GM21619 (cell line): ENCODE measurements at regions not wholly inside any gene's neighbourhood (a gene's known extent, or its start where the extent isn't known, plus 50 kb on each side); places are given as distances from the start of the nearest gene placed in this dataset.
"Not testable (repeated sequence)": the region's sequence is repeated elsewhere in the genome, so short reads cannot be mapped to it uniquely, and the experiment has no call there.

Experiments
- ATAC-seq: cut with Tn5 transposase; IDR thresholded peaks from one replicate; pipeline ENCODE4 v1.9.1; 2021; ENCODE audit not compliant: unreplicated experiment

DNA sequence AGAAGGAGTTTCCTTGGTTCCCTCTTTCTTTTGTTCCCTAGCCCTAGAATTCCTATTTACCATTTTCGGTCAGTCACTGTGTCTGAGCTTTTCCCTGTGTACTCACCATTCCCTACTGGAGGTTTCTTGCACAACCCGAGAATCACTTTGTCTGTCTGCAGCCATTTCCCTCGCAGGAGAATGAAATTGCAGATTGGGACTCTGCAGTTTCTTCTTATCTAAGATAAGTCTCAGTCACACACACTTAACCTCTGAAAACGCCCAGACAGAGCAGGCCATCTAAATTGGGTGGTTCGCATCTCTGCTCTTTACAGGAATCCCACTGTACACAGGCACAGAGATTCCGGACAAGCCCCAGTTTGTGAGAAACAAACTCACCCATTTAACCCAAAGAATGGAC lies 58.6 kb upstream of the CNTNAP2 start:
- ATAC-seq, result no peak

DNA sequence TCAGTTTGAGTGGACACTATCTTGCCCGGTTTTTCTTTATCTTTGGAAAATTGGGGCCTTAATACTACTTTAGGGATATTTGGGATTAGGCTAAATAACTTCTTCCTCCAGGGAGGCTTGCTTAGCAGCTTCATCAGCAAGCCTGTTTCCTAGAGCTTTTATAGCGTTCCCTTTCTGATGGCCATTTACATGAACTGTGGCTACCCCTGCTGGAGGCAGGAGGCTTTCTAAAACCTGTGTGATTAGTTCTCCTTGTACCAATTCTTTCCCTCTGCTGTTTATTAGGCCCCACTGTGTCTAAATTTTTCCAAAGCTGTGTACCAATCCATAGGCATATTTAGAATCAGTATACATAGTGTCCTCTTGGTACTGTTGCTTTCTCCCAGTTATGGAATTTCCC lies 61.7 kb upstream of the CNTNAP2 start:
- no peak for ATAC-seq

DNA sequence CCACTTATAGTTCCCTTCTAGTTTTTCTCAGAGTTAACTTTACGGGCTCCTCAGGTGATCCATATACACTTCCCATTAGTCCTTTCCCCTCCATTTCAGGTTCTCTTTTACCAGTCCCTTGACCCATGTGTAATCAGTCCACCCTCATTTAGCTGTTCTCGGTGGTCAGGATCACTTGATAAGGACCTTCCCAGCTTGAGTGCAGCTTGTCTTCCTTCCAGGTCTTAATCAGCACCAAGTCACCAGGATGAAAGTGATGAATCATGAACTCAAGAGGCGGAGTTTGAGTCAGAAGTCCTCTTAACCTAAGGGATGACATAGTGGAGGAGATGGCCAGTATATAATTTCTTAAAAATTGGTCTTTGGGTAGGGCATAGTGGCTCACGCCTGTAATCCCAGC lies 63.1 kb upstream of the CNTNAP2 start:
- ATAC-seq, result no peak

DNA sequence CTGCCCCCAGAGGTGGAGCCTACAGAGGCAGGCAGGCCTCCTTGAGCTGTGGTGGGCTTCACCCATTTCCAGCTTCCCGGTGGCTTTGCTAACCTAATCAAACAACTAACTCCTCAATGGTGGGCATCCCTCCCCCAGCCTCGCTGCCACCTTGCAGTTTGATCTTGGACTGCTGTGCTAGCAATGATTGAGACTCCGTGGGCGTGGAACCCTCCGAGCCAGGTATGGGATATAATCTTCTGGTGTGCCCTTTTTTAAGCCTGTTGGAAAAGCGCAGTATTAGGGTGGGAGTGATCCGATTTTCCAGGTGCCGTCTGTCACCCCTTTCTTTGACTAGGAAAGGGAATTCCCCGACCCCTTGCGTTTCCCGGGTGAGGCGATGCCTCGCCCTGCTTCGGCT lies 73.3 kb upstream of the CNTNAP2 start:
- not testable (repeated sequence) for ATAC-seq

- no peak for ATAC-seq
Measured at GRCh38 chr7:146028251-146028750, 88.3 kb upstream of the CNTNAP2 start.

DNA sequence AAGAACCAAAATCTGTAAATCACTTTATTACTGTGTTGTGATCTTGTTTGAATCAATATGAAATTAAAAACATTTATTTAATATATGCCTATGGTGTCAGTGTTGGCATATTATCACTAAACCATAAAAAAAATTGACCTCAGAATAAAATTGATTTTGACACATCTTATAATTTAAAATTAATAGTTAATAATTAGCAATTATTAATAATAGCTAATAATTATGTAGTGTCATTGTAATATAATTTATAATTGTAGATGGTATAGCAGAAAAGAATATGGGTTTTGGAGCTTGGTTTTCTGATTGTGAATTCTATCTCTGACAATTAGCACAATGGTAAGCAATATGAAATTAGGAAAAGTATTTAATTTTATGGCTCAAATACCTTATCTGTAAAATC lies 89.4 kb upstream of the CNTNAP2 start:
- ATAC-seq, result no peak

- ATAC-seq, result no peak
Measured at GRCh38 chr7:146022776-146023175, 93.8 kb upstream of the CNTNAP2 start.

GRCh38 chr7:146019041-146020004 lies 97.3 kb upstream of the CNTNAP2 start:
- not testable (repeated sequence) for ATAC-seq

- not testable (repeated sequence) for ATAC-seq
Measured at GRCh38 chr7:146017366-146017765, 99.2 kb upstream of the CNTNAP2 start.

DNA sequence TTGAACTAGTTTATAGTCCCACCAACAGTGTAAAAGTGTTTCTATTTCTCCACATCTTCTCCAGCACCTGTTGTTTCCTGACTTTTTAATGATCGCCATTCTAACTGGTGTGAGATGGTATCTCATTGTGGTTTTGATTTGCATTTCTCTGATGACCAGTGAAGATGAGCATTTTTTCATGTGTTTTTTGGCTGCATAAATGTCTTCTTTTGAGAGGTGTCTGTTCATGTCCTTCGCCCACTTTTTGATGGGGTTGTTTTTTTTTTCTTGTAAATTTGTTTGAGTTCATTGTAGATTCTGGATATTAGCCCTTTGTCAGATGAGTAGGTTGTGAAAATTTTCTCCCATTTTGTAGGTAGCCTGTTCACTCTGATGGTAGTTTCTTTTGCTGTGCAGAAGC lies 102.4 kb upstream of the CNTNAP2 start:
- ATAC-seq, result not testable (repeated sequence)

DNA sequence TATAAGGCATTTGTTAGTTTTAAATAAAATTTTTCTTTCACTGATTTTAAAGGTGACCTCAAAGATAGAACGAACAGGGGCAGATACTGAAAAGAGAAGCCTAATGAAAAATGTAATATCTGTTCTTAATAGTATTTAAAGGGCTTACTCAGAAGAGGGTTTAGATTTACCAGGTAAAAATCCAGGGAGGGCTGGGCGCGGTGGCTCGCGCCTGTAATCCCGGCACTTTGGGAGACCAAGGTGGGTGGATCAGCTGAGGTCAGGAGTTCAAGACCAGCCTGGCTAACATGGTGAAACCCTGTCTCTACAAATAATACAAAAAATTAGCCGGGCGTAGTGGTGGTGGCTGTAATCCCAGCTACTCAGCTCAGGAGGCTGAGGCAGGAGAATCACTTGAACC lies 108.3 kb upstream of the CNTNAP2 start:
- no peak for ATAC-seq

DNA sequence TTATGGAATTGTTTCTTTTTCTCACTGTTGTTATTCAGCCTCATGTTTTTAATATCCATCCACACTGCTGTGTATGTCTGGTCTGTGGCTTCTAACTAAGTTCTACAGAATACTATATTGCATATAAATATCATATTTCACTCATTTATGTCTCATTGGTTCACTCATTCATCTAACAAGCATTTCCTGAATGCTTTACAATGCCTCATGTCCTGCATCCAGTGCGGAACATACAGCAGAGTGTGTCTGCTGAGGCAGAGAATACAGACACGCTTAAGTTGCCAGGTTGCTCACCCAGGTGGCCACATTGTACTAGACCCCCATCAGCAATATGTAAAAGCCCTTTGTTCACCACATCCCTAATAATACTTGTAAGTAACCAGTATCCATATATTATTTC lies 111.8 kb upstream of the CNTNAP2 start:
- ATAC-seq, result no peak

DNA sequence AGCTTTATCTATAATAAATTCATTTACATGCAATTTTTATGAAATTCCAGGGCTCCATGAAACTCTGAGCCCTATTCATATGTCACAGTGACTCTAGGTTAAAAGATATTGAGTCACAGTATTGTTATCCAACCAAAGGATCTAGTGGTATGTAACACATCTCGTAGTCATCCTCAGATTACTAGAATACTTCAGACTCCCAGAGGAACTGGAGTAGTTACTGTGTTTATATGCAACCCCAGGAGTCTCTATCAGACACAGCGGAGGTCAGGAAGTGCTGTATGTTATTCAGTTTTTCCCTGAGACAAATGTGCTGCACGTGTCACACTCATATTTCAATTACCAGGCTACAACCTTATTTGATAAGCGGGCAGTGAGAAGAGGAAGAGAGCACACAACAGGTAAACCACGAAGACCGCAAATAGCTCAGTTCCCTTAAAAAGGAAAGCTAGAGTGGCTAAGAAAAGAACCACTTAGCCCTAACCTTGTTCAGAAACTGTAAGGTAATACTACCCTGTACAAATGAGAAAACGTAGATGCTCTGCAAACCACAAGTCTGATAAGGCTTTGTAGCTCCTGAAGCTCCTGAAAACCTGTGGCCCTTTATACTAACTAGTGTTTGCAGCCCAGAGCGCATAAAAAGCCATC lies 114.0 kb upstream of the CNTNAP2 start:
- peak; percentile 90 for ATAC-seq

DNA sequence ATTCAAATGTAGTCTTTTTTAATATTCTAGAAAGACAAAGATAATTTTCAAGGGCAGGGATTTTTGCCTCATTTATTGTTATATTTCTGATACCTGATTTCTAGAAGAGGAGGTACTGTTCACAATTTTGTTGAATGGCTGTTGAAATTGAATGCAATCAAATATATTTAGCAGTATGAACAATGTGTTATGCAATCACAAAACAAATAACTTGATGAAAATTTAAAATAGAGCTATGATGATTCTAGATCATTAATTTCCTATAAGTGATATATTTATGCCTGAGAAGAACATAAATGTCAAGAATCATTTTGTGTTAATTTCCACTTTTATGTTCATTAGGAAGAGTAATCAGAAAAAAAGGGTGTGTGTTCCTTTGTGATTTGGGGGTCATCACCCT lies 114.6 kb upstream of the CNTNAP2 start:
- ATAC-seq, result no peak

DNA sequence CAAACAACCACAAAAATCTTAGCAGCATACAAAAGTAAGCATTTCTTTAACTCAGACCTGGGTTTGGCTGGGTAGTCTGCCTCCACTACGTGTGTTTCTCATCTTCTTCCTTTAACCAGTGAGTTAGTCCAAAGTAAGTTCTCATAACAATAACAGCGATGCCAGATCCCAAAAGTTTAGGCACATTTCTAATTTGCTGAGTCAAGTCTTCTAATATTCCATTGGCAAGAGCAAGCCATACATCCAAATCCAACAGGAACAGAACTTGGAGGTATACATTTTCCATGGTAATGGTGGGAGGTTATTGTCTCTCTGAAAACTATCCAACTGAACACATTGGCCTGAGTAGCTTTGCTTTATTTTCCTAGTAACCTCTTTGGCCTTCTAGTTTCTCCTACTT lies 115.7 kb upstream of the CNTNAP2 start:
- no peak for ATAC-seq

DNA sequence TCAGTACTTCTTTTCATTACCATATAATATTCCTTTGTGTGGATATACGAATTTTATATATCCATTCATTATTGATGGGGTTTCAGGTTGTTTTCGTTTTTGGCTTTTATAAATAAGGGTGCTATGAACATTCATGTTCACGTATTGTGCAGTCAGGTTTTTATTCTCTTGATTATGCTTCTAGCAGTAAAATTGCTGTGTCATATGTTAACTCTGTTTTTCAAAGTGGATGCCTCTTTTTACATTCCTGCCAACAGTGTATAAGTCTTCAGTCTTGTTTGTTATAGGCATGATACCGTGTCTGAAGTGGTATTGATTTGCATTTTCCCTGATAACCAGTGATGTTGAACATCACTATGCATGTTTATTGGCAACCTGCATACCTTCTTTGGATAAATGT lies 127.1 kb upstream of the CNTNAP2 start:
- no peak for ATAC-seq

DNA sequence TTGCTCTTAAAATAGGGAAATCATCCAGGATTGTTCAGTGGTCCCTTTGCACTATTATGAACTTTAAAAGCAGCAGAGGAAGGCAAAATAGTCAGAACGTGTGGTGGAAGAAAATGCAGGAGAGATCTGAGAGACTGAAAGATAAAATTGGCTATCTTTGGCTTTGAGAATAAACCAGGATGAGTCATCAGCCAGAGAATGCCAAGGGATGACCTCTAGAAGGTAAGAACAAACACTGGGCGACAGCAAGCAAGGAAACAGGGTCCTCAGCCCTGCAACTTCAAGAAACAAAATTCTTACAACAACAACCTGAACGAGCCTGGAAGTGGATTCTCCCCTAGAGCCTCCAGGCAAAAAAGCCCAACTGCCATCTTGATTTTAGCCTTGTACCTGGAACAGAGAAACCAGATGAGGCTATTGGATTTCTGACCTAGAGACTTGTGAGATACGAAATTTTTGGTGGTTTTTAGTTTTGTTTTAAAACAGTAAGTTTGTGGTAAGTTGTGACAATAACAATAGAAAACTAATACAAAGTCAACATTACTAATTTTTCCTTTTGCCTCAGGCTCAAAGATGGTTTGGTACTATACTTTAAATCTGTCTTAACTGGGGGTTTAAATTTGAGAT lies 130.2 kb upstream of the CNTNAP2 start:
- no peak for ATAC-seq

DNA sequence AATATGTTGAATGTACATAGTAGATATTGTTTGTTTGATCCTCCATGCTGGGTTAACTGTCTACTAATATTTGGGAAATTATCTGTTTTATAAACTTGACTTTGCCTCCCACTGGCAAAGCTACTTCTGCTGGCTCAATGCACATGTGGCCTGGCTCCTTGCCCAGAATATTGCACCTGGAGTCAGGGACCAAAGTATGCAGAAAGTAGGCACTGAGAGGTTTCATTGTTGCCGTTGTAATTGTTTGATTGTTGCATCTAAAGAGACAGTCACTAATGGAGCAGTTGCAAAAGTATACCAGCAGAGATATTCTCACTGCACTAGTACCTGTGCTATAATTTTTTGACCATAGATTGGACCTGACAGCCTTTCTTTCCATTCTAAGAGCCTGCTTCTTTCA lies 137.8 kb upstream of the CNTNAP2 start:
- no peak for ATAC-seq

DNA sequence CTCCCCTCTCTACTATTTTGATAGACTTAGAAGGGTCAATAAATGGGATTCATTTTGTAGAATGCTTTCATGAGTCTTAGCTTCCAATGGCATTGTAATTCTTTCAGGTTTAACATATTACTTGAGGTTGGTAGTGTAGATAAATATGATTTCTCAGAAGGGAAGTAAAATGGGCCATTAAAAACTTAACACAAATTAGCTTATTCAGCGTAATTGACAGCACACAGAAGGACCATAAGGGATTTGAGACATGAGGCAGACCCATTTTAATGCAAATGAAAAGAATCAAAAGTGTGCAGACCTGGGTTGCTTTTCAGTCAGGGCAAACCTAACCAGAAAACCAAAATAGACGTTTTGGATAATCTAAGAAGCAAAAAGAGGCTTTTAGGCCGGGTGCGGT lies 156.6 kb upstream of the CNTNAP2 start:
- no peak for ATAC-seq

GRCh38 chr7:145957160-145957890 lies 159.3 kb upstream of the CNTNAP2 start:
- ATAC-seq, result no peak

- no peak for ATAC-seq
Measured at GRCh38 chr7:145951566-145951965, 165.0 kb upstream of the CNTNAP2 start.
